DMS114 treated with DMSO at 0.1 percent for 48 hours (cell line): ENCODE measurements at regions not wholly inside any gene's neighbourhood (a gene's known extent, or its start where the extent isn't known, plus 50 kb on each side); places are given as distances from the start of the nearest gene placed in this dataset.
"Not testable (repeated sequence)": the region's sequence is repeated elsewhere in the genome, so short reads cannot be mapped to it uniquely, and the experiment has no call there.

Experiments used
- DNase-seq: peaks from one replicate; lab custom pipeline; 2025; ENCODE audit not compliant: unreplicated experiment; lab: John Stamatoyannopoulos, UW

DNA sequence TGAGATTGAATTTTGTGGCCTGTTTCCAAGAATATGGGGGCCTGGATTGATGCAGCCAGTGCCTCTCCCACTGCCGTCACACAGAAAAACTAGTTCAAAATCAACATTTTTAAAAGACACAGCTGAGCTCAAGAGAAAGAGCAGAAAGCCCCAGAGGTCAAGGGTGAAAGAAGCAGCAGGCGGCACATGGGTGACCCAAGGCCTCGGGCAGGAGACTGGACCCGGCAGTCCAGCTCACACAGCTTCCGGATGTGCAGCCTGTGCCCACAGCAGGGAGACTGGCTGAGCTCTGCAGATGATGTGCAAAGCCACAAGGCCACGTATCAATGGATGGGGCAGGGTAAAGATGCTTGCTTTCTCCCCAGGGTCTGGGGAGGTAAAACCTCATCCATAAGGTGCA lies 50.4 kb upstream of the RNF32 start:
- no peak for DNase-seq

DNA sequence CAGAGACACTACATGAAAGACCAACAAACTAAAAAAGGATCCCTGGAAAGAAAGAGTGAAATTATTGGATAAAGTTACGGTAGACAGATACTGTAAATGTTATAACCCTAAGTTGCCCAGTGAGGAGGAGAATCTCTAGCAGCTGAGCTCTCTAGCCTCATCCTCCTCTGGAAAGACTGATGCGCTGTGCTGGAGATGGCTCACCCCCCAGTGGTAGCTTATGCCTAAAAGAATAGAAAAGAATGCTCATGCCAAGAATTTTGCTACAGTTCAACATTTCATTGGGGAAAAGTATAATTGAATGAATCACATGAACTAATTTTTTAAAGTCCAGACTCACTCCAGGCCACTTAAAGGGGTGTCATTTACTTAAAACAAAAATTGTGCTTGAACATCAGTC lies 50.8 kb upstream of the RNF32 start:
- no peak for DNase-seq

DNA sequence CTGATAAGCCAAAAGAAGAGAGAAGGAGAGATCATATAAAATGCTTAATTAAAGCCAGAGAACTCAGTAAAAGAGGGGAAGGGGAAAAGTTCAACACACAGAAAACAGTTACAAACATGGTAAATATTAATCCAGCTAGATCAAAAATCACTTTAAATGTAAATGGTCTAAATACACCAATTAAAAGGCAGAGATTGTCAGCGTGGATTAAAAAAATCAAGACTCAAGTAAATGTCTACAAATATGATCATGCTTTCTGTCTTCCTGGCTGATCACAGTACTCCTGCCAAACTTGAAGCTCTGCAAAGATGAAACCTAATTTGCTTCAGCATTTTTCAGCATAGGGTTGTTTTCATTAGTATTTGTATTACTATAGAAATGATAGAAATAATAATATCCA lies 54.6 kb upstream of the RNF32 start:
- no peak for DNase-seq

DNA sequence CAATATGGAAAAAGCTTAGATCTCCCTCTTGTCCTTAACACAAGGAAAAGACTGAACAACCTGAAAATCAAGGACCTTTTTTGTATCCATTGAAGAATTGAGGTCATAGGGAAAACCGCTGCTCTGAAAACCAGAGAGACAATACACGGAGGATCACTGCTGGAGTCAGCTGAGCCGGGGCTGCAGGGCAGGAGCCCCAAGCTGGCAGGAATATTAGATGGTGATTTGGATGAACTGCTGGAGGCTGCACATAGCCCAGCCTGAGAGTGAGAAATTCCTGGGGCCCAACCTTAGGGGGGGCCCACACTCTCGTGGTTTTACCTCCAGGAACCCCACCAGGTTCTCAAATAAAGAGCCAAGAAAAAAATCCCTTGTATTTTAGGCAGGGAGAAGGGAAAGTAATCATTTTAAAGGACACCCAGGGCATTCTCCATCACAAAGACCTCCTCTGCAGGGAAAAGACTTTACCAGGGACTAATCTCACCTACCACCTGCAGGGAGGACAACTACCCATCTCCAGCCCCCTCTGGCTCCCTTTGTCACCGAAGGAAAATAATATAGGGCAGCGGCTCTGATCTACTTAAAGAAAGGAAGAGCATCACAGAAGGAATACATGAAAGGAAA lies 55.4 kb upstream of the RNF32 start:
- no peak for DNase-seq

DNA sequence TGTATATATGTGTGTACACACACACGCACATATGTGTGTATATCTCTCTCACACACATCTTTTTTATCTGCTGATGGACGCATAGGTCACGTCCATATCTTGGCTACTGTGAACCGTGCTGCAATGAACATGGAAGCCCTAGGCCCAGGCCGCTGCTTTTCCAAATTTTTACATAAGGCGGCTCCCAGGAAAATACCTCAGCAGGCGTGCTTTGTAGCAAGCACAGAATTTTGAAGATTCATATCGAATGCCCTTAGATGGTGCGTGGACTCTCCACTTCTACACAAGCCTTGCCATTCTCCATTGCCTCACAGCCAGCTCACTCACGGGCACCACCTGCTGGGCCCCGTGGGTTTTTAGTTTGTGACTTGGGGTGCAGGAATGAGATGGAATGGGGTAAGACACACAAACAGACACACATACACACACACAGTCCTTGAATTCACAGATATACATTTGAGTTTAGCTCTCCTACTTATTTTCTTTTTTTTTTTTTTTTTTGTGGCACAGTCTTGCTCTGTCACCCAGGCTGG lies 57.9 kb upstream of the RNF32 start:
- no peak for DNase-seq

DNA sequence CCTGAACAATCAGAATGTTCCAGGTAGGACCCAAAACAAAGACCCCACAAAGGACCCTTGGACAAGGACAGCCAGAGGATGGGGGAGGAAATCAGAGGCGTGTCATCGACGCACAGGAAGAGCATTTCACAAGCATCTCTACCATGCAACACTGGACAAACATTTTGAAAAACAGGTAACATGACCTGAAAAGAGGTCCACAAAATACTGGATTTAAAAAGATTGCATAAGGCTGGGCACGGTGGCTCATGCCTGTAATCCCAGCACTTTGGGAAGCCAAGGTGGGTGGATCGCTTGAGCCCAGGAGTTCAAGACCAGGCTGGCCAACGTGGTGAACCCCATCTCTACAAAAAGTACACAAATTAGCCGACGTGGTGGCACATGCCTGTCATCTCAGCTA lies 60.5 kb upstream of the RNF32 start:
- no peak for DNase-seq

DNA sequence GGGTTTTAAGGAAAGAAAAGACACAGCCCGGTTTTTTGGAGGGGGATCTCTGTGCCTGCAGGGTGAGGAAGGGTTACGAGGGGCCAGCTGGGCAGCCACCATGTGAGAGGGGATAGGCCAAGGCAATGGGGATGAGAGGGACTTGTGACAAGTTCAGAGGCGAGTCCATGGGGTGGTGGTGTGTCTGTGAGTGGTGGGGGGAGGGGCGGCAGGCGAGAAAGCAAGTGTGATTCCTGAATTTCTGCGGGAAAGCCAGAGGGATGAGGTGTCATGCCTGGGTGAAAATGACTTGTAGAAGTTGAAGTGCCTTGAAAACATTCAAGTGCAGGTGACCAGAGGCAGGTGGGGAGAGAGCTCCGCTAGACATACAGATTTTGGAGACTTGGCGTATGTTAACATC lies 61.0 kb upstream of the RNF32 start:
- DNase-seq, result no peak

DNA sequence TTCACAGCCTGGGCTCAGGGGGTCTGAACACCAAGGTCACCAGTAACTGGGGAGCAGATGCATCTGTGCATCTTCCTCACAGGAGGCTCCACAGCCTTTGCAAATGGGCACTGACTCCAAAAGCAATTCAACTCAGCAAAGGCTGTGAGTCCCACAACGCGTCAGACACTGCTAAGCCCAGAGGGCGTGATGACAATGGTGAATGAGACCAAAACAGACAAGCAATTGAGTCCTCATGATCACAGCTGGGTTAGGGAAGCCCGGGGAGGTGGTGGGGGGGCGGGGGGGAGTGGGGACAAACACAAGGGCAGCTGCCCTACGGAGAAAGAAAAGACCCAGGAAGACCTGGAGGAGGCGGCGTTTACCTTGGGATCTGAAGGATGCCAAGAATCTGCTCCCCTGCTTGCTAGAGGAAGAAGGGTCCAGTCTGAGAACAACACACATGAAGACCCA lies 61.6 kb upstream of the RNF32 start:
- no peak for DNase-seq

DNA sequence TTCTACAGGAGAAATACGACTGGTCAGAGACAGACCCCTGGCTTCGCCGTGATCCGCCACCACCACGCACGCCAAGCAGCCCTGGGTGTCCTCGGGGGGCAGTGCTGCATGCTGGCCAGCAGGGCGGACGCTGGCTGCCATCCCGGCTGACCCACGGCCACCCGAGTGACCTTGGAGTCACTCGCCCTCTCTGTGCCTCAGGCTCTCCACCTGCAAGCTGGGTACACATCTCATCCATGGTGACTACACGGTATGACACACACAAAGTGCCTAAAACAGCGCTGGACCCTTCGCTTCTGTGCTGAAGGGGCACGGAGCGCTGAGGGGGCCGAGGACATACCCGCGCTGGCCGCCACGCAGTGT lies 62.0 kb upstream of the RNF32 start:
- DNase-seq, result no peak

DNA sequence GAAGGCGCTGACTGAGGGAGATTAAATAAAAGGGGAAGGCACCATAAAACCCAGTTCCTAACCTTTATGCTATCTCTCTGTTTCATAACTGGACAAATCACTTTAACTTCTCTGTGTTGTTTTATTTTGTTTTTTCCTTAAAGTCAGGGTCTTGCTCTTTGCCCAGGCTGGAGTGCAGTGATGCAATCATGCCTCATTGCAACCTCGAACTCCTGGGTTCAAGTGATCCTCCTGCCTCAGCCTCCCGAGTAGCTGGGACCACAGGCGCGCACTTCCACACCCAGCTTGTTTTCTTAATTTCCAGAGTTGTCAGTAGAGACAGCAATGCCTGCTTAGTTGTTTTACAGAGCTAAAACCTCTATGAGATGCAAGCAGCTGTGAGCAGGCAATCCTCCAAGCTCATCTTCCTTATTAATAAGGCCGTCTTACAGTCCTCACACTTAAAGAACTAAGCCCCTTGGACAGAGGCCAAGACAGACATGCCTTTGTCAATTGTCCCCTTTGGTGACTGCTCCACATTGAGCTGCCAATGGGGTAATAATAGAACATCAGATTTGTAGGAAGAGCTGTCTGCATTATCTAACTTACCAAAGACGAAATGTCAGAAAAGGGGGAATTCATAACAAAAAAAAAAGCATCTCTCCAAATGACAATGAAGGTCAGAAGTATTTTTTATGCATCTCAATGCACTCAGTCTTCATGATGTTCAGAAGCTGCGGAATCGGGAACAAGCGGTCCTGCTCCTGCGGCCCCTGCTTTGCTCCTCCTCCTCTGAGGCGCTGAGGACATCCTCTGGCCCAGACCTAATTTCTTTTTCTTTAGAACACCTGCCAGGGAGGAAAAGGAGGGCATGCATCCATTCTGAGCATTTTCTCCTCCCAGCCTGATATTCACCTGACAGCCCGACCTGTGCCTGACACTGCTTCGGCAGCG lies 62.7 kb upstream of the RNF32 start:
- DNase-seq, result no peak

DNA sequence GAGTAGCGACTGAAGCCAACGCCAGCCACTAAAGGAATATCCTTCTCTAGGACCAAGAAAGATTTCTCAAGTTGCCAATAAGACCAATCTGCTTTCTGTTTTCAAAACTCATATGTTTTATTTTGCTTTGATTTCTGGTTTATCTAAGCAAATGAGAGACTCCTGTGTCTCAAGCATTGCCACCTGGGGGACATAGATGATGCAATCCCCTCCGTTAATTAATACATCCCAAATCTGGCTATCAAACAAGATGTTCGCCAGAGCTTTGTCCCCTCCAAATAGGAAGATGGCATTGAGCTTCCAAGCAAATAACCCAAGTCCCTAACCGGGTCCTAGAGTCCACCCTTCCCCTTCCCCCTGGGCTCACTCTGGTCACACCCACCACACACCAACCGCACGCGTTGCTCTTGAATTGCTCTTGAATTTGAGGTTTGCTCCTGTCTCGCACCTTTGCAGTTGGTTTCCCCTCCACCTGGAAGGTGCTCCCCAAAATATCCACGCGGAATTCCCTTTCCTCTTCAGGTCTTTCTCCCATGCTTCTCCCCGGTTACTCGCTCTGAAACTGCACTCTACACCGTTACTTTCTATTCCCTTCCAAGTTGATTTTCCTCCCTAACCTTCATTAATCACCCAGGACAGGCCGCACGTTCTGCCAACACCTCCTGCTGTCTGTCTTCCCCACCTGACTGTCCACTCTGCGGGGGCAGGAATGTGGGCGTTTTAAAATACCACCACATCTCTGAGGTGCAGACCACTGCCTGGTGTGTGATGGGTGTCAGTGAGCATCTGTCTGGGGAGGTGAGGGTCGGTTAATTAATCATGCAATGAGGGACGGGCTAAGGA lies 64.1 kb upstream of the RNF32 start:
- no peak for DNase-seq

DNA sequence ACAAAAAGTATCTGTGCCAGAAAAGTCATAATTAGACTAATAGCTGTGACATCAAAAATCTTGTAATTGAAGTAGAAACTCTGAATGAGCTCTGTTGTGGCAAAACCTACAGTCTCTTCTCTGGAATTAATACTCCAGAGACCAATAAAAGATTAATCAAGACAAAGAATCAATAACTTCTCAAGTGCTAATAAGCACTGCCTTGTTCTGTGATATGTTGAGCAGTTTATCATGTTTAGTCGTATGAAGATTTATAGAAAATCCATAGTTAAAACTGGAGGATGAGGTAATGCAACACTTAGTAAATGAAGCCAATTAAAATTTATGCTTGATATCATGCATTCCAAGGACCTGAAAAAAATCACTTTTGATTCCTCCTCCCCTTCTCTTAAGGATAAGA lies 72.3 kb upstream of the RNF32 start:
- no peak for DNase-seq

DNA sequence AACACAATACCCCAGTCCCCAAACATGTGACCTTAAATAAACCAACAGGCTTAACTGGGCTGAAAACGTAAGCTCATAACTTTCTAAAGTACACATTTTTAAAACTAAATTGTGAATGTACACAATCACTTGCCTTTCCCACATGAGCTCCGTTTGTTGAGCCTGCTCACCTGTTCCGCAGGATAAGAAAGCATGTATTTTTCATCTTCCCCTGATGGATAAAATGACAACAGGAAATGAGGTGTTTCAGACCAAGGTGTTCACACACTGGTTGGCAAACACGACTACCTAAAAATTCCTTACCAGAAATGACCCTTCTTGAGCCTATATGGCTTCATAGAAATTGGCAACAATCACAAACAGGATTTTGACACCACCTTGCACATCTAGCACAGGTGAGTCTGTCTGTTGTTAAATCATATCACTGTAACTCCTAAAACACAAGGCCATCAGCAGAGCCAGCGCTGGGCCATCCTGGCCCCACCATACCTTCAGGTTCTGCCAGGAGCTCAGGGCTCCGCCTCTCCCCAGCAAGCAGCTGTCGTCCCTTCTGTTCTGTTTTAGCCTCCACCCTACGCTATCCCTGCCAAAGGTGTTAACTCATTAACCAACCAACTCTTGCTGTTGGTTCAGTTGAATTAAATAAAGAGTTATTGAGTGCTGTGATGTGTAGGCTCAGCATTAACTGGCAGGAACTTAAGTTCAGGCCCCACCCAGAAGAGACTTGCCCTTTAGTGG lies 73.6 kb upstream of the RNF32 start:
- no peak for DNase-seq

DNA sequence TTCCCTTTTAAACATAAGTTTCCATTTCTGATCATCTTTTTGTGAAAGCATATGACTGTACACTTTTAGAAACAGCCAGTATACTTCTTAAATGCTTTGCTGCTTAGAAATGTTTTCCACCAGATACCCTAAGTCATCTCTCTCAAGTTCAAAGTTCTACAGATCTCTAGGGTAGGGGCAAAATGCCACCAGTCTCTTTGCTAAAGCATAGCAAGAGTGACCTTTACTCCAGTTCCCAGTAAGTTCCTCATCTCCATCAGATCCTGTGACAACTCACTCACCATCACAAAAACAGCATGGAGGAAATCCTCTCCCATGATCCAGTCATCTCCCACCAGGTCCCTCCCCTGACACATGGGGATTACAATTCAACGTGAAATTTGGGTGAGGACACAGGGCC lies 75.6 kb upstream of the RNF32 start:
- not testable (repeated sequence) for DNase-seq

DNA sequence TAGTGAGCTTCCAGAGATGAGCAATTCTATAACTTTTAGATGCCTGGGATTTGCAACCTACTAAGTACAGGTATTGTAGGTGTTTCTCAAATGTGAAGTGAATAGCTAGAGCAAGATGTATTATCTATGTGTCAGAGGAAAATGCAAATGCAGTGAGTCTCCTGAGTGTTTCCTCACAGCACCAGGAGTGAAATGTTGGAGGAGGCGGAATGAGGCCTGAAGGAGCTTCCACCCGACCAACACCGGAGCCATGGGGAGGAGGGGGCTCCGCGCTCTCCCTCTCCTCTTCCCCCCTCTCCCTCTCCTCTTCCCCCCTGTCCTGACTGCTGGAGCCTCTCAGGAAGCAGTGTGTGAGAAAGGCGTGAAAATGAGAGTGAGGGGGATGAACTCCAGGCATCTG lies 79.9 kb upstream of the RNF32 start:
- no peak for DNase-seq

DNA sequence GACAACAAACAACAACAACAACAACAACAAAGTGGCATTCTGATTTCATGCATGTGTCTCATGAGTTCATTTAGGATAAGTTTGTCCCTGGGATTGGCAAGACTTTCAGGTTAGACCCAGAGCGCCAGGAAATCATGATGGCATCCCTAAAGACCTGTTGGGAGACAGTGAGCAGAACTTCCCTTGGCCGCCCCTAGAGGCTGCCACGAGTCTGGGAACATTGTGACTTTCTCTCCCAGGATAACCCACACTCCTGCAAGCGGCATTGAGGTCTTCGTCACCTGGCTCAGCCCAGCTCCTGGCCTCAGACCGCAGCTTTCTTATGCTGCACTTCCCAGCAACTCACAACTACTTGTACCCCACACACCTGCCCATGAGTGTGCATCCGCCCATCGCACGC lies 80.5 kb upstream of the RNF32 start:
- DNase-seq, result no peak

DNA sequence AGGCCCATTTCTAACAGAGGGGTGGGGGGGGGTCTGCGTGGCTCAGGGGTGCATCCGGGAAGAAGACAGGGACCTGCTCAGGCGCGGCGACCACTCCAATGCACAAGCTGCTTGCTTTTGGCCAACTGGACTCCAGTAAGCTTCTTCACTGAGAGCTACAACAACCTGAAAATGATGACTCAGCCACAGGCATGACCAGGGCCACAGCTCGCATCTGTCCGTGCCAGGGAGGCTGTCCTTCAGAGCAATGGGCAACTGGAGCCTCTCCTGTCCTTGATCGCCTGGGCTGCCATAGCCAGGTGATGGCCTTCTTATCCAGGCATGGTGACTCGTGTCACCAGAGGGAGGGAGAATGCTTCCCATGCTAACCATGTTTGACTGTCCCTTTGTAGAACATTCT lies 81.6 kb upstream of the RNF32 start:
- DNase-seq, result no peak

DNA sequence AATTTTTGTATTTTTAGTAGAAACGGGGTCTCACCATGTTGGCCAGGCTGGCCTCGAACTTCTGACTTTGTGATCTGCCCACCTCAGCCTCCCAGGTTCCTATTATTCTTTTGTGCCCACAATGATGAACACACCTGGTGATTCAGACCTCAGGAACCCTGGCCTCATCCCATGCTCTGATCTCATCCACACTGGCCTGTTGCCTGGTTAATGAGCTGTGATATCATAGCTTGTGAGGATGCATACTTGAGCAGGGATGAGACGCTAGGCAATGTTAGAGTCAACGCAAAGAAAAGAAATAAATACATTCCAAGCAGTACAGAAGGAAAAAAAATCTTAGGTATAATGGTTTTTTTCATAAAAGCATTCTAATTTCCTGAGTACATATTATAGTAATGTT lies 82.4 kb upstream of the RNF32 start:
- no peak for DNase-seq

DNA sequence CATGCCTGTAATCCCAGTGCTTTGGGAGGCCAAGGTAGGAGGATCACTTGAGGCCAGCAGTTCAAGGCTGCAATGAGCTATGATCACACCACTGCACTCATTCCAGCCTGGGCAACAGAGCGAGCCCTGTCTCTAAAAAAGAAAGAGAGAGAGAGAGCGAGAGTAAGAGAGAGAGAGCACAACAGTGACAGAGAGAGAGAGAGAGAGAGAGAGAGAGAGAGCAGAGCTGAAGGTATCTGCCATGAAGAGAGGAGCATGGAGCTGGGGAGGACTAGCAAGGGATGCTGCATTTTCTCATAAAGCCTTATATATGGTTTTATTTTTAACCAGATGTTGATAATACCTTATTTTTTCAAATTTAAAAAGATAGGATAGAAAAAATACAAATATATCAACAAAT lies 84.5 kb upstream of the RNF32 start:
- no peak for DNase-seq

DNA sequence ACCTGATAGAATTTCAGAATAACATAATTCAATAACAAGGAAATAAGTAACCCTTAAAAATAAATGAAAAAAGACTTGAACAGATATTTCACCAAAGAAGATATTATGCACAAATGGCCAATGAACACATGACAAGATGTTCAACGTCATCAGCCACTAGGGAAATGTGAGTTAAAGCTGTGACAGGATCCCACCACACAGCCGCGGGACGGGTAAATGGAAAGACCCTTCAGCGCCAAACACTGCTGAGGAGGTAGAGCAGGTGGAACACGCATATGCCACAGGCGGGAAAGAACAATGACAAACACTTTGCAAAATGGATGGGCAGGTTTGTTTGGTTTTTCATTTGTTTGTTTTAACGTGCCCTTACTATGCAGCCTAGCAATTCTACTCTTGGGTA lies 86.1 kb upstream of the RNF32 start:
- no peak for DNase-seq

DNA sequence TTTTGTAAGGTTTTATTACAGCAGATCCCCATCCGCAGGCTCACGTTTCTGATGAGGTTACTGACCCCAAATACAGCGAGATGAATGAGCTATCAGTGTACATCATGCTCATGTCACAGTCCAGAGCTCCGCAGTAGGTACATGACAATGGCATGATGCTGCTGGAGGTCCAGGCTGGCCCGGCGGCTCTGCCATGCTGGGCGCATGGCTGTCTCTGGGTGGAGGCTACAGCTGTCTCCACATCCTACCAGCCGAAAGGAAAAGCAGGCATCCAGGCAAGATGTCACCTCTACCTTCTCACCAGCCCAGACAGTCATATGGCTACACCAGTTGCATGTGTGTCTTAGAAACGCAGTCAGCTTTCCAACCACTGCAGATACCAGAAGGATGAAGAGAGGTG lies 90.9 kb upstream of the RNF32 start:
- DNase-seq, result no peak
